Lung (tissue), 11 donors: ENCODE measurements at regions not wholly inside any gene's neighbourhood (a gene's known extent, or its start where the extent isn't known, plus 50 kb on each side); places are given as distances from the start of the nearest gene placed in this dataset.
A peak's percentile ranks its signal among the peaks of the same experiment; 100 is the strongest.

Experiments
- ATAC-seq: fragments of 200-7000 bp; cut with Tn5 transposase; one replicate; pipeline ENCODE4 v1.9.1; 2020; ENCODE audit warnings: moderate number of reproducible peaks; ENCODE audit not compliant: insufficient read depth, low FRiP score
- DNase-seq, 3 donors: peaks; one replicate each; pipeline ENCODE4 v3.0.0-alpha.2; 2013 to 2017
- H3K27ac ChIP-seq, 2 donors: one replicate each; pipeline ENCODE4 v1.5.1; 2013; ENCODE audit warnings: mild to moderate bottlenecking in 2 of 2, moderate library complexity in 2 of 2, control low read depth in 1 of 2, inconsistent platforms in 1 of 2, low read depth in 1 of 2, low read length in 1 of 2
- H3K27me3 ChIP-seq, 3 donors: one replicate each; pipeline ENCODE4 v1.5.1; 2013; ENCODE audit warnings: low read length in 2 of 3; ENCODE audit not compliant: control insufficient read depth in 3 of 3, insufficient read depth in 3 of 3
- H3K36me3 ChIP-seq, 4 donors: one replicate each; pipeline ENCODE4 v1.5.1; 2013; ENCODE audit warnings: low read length in 4 of 4, mild to moderate bottlenecking in 1 of 4, moderate library complexity in 1 of 4; ENCODE audit not compliant: control insufficient read depth in 4 of 4, insufficient read depth in 4 of 4
- H3K4me1 ChIP-seq, 5 donors: one replicate each; pipeline ENCODE4 v1.5.1; 2013; ENCODE audit warnings: low read length in 5 of 5, mild to moderate bottlenecking in 2 of 5, moderate library complexity in 1 of 5; ENCODE audit not compliant: control insufficient read depth in 5 of 5, insufficient read depth in 5 of 5
- H3K4me3 ChIP-seq: one replicate; pipeline ENCODE4 v1.5.1; 2013; ENCODE audit warnings: mild to moderate bottlenecking, control low read depth, moderate library complexity
- H3K9ac ChIP-seq, 2 donors: one replicate each; pipeline ENCODE4 v1.5.1; 2013; ENCODE audit warnings: low read length in 2 of 2, control low read depth in 1 of 2; ENCODE audit not compliant: insufficient read depth in 1 of 2
- H3K9me3 ChIP-seq, 4 donors: one replicate each; pipeline ENCODE4 v1.5.1; 2013; ENCODE audit warnings: low read length in 3 of 4, mild to moderate bottlenecking in 1 of 4, moderate library complexity in 1 of 4; ENCODE audit not compliant: control insufficient read depth in 4 of 4, insufficient read depth in 3 of 4
- WGBS, 2 donors: extraction: QIAGEN DNeasy Blood & Tissue Kit; methylation state at CpG; one replicate each; pipeline ENCODE4 v1.1.7; 2013; 5-methylcytosine and 5-hydroxymethylcytosine counted together
- TF ChIP-seq, protein P1 (sequence below): IDR thresholded peaks from 2 replicates; pipeline ENCODE4 v1.5.1; 2012; ENCODE audit warnings: mild to moderate bottlenecking; ENCODE audit errors: control extremely low read depth, extremely low read depth
- donor health status: control.
- donor health status: control.
- donor health status: Bipolar disorder and iron deficiency.
- donor health status: healthy.
- donor health status: DM: yes; HTN: yes; CAD: no.

DNA sequence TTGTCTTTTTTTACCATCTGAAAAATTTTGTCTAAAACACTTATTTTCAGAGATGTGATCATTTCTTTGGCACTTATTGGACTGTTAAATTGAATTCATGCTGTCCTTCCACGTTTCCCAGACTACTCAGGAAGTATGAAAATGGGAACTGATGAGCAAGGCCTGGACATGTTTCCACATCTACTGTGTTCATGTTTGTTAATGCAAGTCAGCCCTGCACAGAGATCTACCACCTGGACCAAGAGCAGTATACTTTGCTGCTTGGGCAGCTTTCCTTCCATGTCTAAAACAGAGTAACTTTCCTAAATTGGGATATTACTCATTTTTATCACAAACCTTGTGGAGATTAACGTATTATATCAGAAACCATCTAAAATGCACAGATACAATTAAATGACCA is 687.4 kb downstream of the DIAPH3 start:
- H3K4me3 ChIP-seq: no peak overlapping the region
- no peak overlapping the region for H3K9ac ChIP-seq
- H3K4me1 ChIP-seq: peaks cover 0 to 31% (median 6%) of the 10 kb centered on the region in 5 donors
- H3K27ac ChIP-seq: no peak overlapping the region
- no peaks in the 10 kb centered on the region for H3K36me3 ChIP-seq
- WGBS, 2 donors: 54 to 56% methylated on average over 2 of the region's 2 CpGs
- no peak for ATAC-seq
- no peaks in the 10 kb centered on the region for H3K9me3 ChIP-seq
- peak in 1 of 3 donors; percentile 23 for DNase-seq
- TF ChIP-seq, protein P1, sequence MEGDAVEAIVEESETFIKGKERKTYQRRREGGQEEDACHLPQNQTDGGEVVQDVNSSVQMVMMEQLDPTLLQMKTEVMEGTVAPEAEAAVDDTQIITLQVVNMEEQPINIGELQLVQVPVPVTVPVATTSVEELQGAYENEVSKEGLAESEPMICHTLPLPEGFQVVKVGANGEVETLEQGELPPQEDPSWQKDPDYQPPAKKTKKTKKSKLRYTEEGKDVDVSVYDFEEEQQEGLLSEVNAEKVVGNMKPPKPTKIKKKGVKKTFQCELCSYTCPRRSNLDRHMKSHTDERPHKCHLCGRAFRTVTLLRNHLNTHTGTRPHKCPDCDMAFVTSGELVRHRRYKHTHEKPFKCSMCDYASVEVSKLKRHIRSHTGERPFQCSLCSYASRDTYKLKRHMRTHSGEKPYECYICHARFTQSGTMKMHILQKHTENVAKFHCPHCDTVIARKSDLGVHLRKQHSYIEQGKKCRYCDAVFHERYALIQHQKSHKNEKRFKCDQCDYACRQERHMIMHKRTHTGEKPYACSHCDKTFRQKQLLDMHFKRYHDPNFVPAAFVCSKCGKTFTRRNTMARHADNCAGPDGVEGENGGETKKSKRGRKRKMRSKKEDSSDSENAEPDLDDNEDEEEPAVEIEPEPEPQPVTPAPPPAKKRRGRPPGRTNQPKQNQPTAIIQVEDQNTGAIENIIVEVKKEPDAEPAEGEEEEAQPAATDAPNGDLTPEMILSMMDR: no peak
- no peaks in the 10 kb centered on the region for H3K27me3 ChIP-seq

DNA sequence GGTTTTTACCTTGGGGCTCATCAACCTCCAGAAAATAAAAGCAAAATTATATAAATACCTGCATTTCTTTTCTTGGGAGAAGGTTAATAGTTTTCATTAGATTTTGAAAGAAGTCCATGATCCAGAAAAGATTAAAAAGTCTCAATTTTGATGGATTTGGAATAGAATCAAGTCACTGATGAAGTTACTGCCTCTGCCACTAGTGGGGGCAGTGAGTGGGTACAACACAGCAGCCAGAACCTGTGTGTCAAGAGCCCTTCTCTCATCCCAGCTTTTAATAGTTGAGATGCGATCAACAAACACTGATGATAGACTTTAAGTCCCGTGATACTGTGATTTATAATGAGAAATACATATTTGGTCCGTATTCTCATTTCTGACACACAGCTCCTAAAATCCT is 686.7 kb downstream of the DIAPH3 start:
- no peak overlapping the region for H3K9ac ChIP-seq
- 85 to 87% methylated on average over 3 of the region's 3 CpGs for WGBS, 2 donors

DNA sequence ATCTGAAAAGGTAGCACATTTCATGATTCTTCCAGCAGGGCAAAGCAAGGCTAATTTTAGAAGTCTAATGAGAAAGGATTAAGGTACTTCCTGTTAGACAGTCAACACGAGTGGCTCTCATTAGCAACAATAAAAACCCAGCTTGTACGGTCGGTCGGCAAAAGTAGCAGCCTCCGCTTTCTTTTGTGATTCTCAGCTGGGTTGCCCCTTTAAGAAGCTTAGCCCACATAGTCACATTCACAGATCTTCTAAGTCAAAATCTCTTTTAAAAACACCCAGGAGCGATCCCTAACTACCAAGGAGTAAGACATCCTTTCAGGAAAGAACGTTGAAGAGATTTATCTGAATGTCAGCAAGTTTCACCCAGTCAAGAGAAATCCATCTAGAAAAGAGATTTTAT is 684.8 kb downstream of the DIAPH3 start:
- H3K4me3 ChIP-seq: no peak overlapping the region
- TF ChIP-seq, protein P1: no peak
- no peak overlapping the region for H3K9ac ChIP-seq
- no peaks in the 10 kb centered on the region for H3K9me3 ChIP-seq
- H3K27ac ChIP-seq: no peak overlapping the region
- H3K27me3 ChIP-seq: no peaks in the 10 kb centered on the region
- H3K4me1 ChIP-seq: peaks cover 3 to 33% (median 9%) of the 10 kb centered on the region in 5 donors
- H3K36me3 ChIP-seq: no peaks in the 10 kb centered on the region
- ATAC-seq (no peak), DNase-seq (no peak)
- 68 to 74% methylated on average over 7 of the region's 7 CpGs for WGBS, 2 donors

More for the DNA sequence above, 686.7 kb downstream of the DIAPH3 start:
- TF ChIP-seq, protein P1: no peak
- no peak for DNase-seq
- Histone ChIP-seq H3K4me3 (no peak overlapping the region), H3K27ac (no peak overlapping the region), H3K4me1 (peaks cover 0 to 31% (median 6%) of the 10 kb centered on the region in 5 donors), H3K27me3 (no peaks in the 10 kb centered on the region), H3K9me3 (no peaks in the 10 kb centered on the region), H3K36me3 (no peaks in the 10 kb centered on the region)
- ATAC-seq: no peak

DNA sequence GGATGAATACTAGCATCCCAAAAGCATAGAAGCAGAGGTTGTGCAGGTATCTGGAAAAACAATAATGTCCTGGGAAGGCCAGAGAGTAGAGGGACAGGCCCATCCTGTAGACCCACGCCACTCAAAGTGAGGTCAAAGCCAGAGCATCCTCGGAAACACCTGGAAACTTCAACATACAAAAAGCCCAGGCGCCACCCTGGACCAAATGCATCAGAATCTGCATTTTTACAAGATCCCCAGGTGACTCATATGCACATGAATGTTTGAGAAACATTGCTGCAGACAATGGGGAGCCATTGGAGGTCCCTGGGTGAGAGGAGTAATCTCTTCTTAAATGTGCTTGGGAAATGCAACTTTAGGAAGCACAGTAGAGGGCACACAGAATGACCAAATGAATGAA is 684.1 kb downstream of the DIAPH3 start:
- H3K9me3 ChIP-seq: no peaks in the 10 kb centered on the region
- no peak overlapping the region for H3K27ac ChIP-seq
- ATAC-seq: no peak
- H3K4me3 ChIP-seq: no peak overlapping the region
- no peak for DNase-seq
- peaks cover 3 to 36% (median 11%) of the 10 kb centered on the region in 5 donors for H3K4me1 ChIP-seq
- TF ChIP-seq, protein P1: no peak
- no peaks in the 10 kb centered on the region for H3K27me3 ChIP-seq
- no peak overlapping the region for H3K9ac ChIP-seq
- WGBS, 2 donors: 95% methylated on average over 3 of the region's 3 CpGs
- H3K36me3 ChIP-seq: no peaks in the 10 kb centered on the region
